HepG2 (cell line): ENCODE measurements at regions not wholly inside any gene's neighbourhood (a gene's known extent, or its start where the extent isn't known, plus 50 kb on each side); places are given as distances from the start of the nearest gene placed in this dataset.

Experiments
- ATAC-seq: fragments of 200-7000 bp; cut with Tn5 transposase; 3 replicates; pipeline ENCODE4 v1.9.1; 2020; ENCODE audit warnings: mild to moderate bottlenecking, moderate library complexity
- BruUV-seq: library from RNA; stranded (reverse); fragments of 400-500 nt; replicated peaks from 2 replicates; lab custom pipeline; 2021; lab: Mats Ljungman, UMichigan
- CTCF ChIA-PET: fragments of 300-600 bp; formaldehyde crosslinking; extraction: SDS; loops from one replicate; lab custom pipeline; 2021; ENCODE audit warnings: low total read pairs, inconsistent platforms, low intra/inter-chr PET ratio; lab: Yijun Ruan, JAX
- POLR2A ChIA-PET: fragments of 350-600 bp; sonication (Branson Sonifier 250); formaldehyde crosslinking; loops from one replicate; lab custom pipeline; 2020; ENCODE audit warnings: antibody characterized with exemption, inconsistent platforms; lab: Yijun Ruan, JAX
- DNase-seq: peaks from one replicate; pipeline ENCODE4 v3.0.0-alpha.2; 2015; ENCODE audit warnings: low spot score
- FAIRE-seq: peaks from 3 replicates; lab custom pipeline; 2011; peaks lifted over from hg19 to GRCh38; lab: Jason Lieb, UNC
- H2AFZ ChIP-seq: one replicate; pipeline ENCODE4 v1.6.1; 2011; ENCODE audit warnings: low read length, inconsistent platforms
- H3K27ac ChIP-seq: fragments of 300-600 bp; 3 replicates; pipeline ENCODE4 v1.8.0; 2011; ENCODE audit warnings: mixed run types, mild to moderate bottlenecking, mixed read lengths, low read length, inconsistent platforms; ENCODE audit not compliant: insufficient read depth; ENCODE audit errors: extremely low read length
- H3K27me3 ChIP-seq, 2 experiments: fragments of 200-600 bp in 1 of 2; 2 replicates in 1 of 2; 3 replicates in 1 of 2; pipeline versions ENCODE4 v1.6.0 to v1.8.0; 2011; ENCODE audit warnings: low read length in 2 of 2, mild to moderate bottlenecking in 2 of 2, moderate library complexity in 2 of 2, inconsistent platforms in 1 of 2; ENCODE audit not compliant: insufficient read depth in 2 of 2, control insufficient read depth in 1 of 2
- H3K36me3 ChIP-seq, 2 experiments: fragments of 200-600 bp in 1 of 2; replicated peaks in 1 of 2; 2 replicates in 1 of 2; 3 replicates in 1 of 2; pipeline versions ENCODE4 v1.5.1 to v1.8.0; 2011; ENCODE audit warnings: low read length in 2 of 2, inconsistent platforms in 1 of 2; ENCODE audit not compliant: insufficient read depth in 2 of 2, control insufficient read depth in 1 of 2
- H3K4me1 ChIP-seq: 2 replicates; pipeline ENCODE4 v1.5.1; 2012; ENCODE audit warnings: low read length, inconsistent platforms; ENCODE audit not compliant: insufficient read depth
- H3K4me2 ChIP-seq: 2 replicates; pipeline ENCODE4 v1.6.0; 2011; ENCODE audit warnings: low read depth, low read length, inconsistent platforms
- H3K4me3 ChIP-seq, 3 experiments: fragments of 200-600 bp in 1 of 3; sonication (generic), shearing (Covaris generic) in 1 of 3; replicated peaks in 1 of 3; 2 replicates each; pipeline ENCODE4 v1.5.1; 2011 to 2016; ENCODE audit warnings: low read length in 3 of 3, inconsistent platforms in 2 of 3, low read depth in 2 of 3, mild to moderate bottlenecking in 2 of 3, control low read depth in 1 of 3, mixed read lengths in 1 of 3; ENCODE audit not compliant: insufficient read depth in 1 of 3
- H3K79me2 ChIP-seq: one replicate; pipeline ENCODE4 v1.6.1; 2011; ENCODE audit warnings: low read length, inconsistent platforms; ENCODE audit not compliant: insufficient read depth
- H3K9ac ChIP-seq: 2 replicates; pipeline ENCODE4 v1.6.0; 2011; ENCODE audit warnings: mild to moderate bottlenecking, low read depth, low read length, inconsistent platforms; ENCODE audit not compliant: insufficient read depth
- H3K9me3 ChIP-seq: 2 replicates; pipeline ENCODE4 v1.5.1; 2012; ENCODE audit warnings: mild to moderate bottlenecking, low read length
- H4K20me1 ChIP-seq: 2 replicates; pipeline ENCODE4 v1.6.0; 2011; ENCODE audit warnings: inconsistent platforms, mild to moderate bottlenecking, low read length, moderate library complexity; ENCODE audit not compliant: insufficient read depth
- BRCA1 ChIP-seq: sonication (generic); formaldehyde crosslinking; IDR thresholded peaks from 2 replicates; pipeline ENCODE4 v1.4.0; 2020; ENCODE audit warnings: missing genetic modification reagents
- GABPB1 ChIP-seq: IDR thresholded peaks from 2 replicates; pipeline ENCODE4 v1.6.1; 2016; ENCODE audit warnings: mild to moderate bottlenecking, missing genetic modification reagents, moderate library complexity, missing compliant biosample characterization
- MZF1 ChIP-seq: sonication (generic); formaldehyde crosslinking; IDR thresholded peaks from 2 replicates; pipeline ENCODE4 v1.8.1; 2023; ENCODE audit warnings: mild to moderate bottlenecking, missing genetic modification reagents, borderline replicate concordance
- NFATC3 ChIP-seq: sonication (generic); formaldehyde crosslinking; IDR thresholded peaks from 2 replicates; pipeline ENCODE4 v1.5.1; 2020; ENCODE audit warnings: mild to moderate bottlenecking, missing genetic modification reagents
- SP5 ChIP-seq: IDR thresholded peaks from 2 replicates; pipeline ENCODE4 v1.6.1; 2016; ENCODE audit warnings: low read depth, borderline replicate concordance
- SPEN ChIP-seq: sonication (generic); formaldehyde crosslinking; IDR thresholded peaks from 2 replicates; pipeline ENCODE4 v1.5.1; 2020; ENCODE audit warnings: low read depth, mild to moderate bottlenecking, missing genetic modification reagents
- STAG1 ChIP-seq: sonication (generic); formaldehyde crosslinking; IDR thresholded peaks from 2 replicates; pipeline ENCODE4 v1.4.0; 2020; ENCODE audit warnings: missing genetic modification reagents
- U2AF1 ChIP-seq: fragments of 200-400 bp; formaldehyde crosslinking; optimal IDR thresholded peaks from 2 replicates; pipeline ENCODE3; 2017; ENCODE audit warnings: mild to moderate bottlenecking, low read depth, low read length
- YY1 ChIP-seq: IDR thresholded peaks from 2 replicates; pipeline ENCODE4 v1.6.1; 2011; ENCODE audit warnings: low read length, low read depth, moderate library complexity, mild to moderate bottlenecking; ENCODE audit not compliant: insufficient read depth, insufficient replicate concordance
- ZNF44 ChIP-seq: sonication (generic); formaldehyde crosslinking; IDR thresholded peaks from 2 replicates; pipeline ENCODE4 v1.5.1; 2020; ENCODE audit warnings: mild to moderate bottlenecking, missing genetic modification reagents
- ZNF749 ChIP-seq: sonication (generic); formaldehyde crosslinking; IDR thresholded peaks from 2 replicates; pipeline ENCODE4 v1.8.0; 2022; ENCODE audit warnings: mild to moderate bottlenecking, missing genetic modification reagents, moderate library complexity, borderline replicate concordance
- ZSCAN9 ChIP-seq: IDR thresholded peaks from 2 replicates; pipeline ENCODE4 v1.6.1; 2016; ENCODE audit warnings: borderline replicate concordance
- WGBS: methylation state at CpG from one replicate; pipeline ENCODE4 v1.1.6; 2017; ENCODE audit warnings: low lambda C conversion rate; 5-methylcytosine and 5-hydroxymethylcytosine counted together
- in situ Hi-C: cut with HindIII; loops from 2 replicates; pipeline ENCODE4 v1.10.0; 2017; ENCODE audit warnings: low pct_unique_long_range_greater_than_20kb; ENCODE audit not compliant: extremely low pct_ligation_motif_present
- intact Hi-C: fragments of 100-400 bp; cut with micrococcal nuclease; formaldehyde crosslinking; loops from one replicate; pipeline ENCODE4 v1.10.0; 2022; ENCODE audit not compliant: unreplicated experiment
- TF ChIP-seq, protein P1 (sequence below): sonication (generic); formaldehyde crosslinking; IDR thresholded peaks from 2 replicates; pipeline ENCODE4 v1.5.0; 2020; ENCODE audit warnings: mild to moderate bottlenecking, missing genetic modification reagents, moderate library complexity
- TF ChIP-seq, protein P2 (sequence below): sonication (generic); formaldehyde crosslinking; IDR thresholded peaks from 2 replicates; pipeline ENCODE4 v1.4.0; 2020; ENCODE audit warnings: missing genetic modification reagents

GRCh38 chr14:71230897-71231296, 323.6 kb downstream of the PCNX1 start:
- intact Hi-C loops: no loop called here
- DNase-seq (no peak), ATAC-seq (peak; percentile 64), FAIRE-seq (no peak)
- no peaks in the 10 kb centered on the region for H4K20me1 ChIP-seq
- H2AFZ ChIP-seq: no peak overlapping the region
- no peak overlapping the region for H3K9ac ChIP-seq
- no TSS peak for BruUV-seq
- no peaks in the 10 kb centered on the region for H3K79me2 ChIP-seq
- H3K27me3 ChIP-seq: 0 out of 5 replicates have a peak, but pooled peaks cover 0 to 3% of the 10 kb centered on the region in 2 experiments
- peak overlapping the region in 1 of 3 experiments; percentile 10; a peak in 1 of 6 replicates for H3K4me3 ChIP-seq
- POLR2A ChIA-PET: interaction anchor here (0.6 kb wide), 1 partner anchor 52 kb away, joined by 4 read pairs; no protein-coding TSS in a partner anchor
- no peaks in the 10 kb centered on the region for H3K36me3 ChIP-seq
- H3K27ac ChIP-seq: no peak overlapping the region
- CTCF ChIA-PET: no interaction called here
- TF ChIP-seq ZNF749 (CRISPR knock-in tag) (no peak), BRCA1 (CRISPR knock-in tag) (no peak), STAG1 (peak; percentile 23; the same call in 1 of the 2 replicates), ZNF44 (no peak), U2AF1 (no peak), MZF1 (CRISPR knock-in tag) (no peak), GABPB1 (CRISPR knock-in tag) (peak; percentile 16; the same call in 1 of the 2 replicates), YY1 (no peak), SPEN (no peak), ZSCAN9 (CRISPR knock-in tag) (no peak), NFATC3 (CRISPR knock-in tag) (no peak), SP5 (CRISPR knock-in tag) (no peak)
- TF ChIP-seq, protein P1, sequence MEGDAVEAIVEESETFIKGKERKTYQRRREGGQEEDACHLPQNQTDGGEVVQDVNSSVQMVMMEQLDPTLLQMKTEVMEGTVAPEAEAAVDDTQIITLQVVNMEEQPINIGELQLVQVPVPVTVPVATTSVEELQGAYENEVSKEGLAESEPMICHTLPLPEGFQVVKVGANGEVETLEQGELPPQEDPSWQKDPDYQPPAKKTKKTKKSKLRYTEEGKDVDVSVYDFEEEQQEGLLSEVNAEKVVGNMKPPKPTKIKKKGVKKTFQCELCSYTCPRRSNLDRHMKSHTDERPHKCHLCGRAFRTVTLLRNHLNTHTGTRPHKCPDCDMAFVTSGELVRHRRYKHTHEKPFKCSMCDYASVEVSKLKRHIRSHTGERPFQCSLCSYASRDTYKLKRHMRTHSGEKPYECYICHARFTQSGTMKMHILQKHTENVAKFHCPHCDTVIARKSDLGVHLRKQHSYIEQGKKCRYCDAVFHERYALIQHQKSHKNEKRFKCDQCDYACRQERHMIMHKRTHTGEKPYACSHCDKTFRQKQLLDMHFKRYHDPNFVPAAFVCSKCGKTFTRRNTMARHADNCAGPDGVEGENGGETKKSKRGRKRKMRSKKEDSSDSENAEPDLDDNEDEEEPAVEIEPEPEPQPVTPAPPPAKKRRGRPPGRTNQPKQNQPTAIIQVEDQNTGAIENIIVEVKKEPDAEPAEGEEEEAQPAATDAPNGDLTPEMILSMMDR (CRISPR knock-in tag): peak; percentile 46
- TF ChIP-seq, protein P2, sequence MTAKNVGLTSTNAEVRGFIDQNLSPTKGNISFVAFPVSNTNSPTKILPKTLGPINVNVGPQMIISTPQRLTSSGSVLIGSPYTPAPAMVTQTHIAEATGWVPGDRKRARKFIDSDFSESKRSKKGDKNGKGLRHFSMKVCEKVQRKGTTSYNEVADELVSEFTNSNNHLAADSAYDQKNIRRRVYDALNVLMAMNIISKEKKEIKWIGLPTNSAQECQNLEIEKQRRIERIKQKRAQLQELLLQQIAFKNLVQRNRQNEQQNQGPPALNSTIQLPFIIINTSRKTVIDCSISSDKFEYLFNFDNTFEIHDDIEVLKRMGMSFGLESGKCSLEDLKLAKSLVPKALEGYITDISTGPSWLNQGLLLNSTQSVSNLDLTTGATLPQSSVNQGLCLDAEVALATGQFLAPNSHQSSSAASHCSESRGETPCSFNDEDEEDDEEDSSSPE (CRISPR knock-in tag): no peak
- no peaks in the 10 kb centered on the region for H3K9me3 ChIP-seq
- H3K4me2 ChIP-seq: peak overlapping the region; percentile 23; the same call in 1 of the 2 replicates
- in situ Hi-C loops: no loop called here
- WGBS: 52% methylated on average over 4 of the region's 13 CpGs
- H3K4me1 ChIP-seq: peaks cover 27% of the 10 kb centered on the region
